NCI-H2196 (cell line): ENCODE measurements at regions not wholly inside any gene's neighbourhood (a gene's known extent, or its start where the extent isn't known, plus 50 kb on each side); places are given as distances from the start of the nearest gene placed in this dataset.

Experiments used
- DNase-seq: peaks from one replicate; lab custom pipeline; 2025; ENCODE audit not compliant: unreplicated experiment; lab: John Stamatoyannopoulos, UW

DNA sequence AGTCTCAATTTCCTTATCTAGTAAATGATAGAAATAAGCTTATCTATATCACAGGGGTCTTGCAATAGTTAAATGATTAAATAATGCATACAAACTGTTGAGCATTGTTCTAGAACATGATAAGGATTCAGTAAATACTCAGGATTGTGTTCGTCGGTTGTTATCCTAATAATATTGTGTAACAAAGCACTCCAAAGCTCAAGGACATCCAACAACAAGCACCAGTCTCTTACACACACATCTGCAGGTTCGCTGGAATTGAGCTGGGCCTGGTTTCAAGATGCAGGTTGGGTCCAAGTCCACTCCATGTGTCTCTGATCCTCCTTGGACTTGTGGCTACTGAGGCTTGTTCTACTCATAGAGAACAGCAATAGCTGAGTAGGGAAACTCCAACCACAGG is 74.1 kb upstream of the MC3R start:
- no peak for DNase-seq

DNA sequence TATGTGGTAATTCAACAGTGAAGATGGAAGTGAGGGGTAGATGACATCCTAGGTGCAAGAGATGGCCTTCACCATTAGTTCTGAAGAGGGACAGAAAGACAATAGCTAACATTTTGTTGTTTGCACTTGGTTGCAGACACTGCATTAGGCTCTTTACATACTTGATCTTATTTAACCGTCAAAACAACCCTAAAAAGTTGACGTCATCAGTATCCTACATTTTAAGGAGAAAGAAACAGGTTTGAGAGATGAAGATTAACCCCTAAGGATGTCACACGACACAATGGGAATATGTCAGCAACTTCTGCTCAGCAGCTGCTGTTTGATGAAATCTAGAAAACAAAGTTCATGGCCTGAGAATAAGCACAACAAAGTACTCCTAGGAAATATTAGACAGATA is 72.6 kb upstream of the MC3R start:
- DNase-seq: no peak

DNA sequence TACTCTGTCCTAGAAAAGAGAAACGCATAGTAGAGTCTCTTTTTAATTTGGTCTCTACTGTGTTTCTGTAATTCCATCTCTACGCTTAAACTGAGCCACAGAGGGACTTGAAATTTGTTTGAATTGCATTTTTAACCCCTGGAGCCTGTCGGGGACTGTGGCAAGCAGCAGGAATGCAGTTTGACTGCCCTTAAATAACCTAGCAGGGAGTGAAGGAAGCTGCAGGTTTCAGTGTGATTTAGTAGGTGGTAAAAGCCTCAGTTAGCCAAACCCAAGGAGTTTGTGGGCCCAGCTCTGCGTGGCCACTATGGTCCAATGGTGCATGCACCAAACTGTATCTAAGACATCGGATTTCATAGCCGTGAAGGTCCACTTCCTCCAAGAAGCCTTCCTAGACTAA is 70.3 kb upstream of the MC3R start:
- no peak for DNase-seq

DNA sequence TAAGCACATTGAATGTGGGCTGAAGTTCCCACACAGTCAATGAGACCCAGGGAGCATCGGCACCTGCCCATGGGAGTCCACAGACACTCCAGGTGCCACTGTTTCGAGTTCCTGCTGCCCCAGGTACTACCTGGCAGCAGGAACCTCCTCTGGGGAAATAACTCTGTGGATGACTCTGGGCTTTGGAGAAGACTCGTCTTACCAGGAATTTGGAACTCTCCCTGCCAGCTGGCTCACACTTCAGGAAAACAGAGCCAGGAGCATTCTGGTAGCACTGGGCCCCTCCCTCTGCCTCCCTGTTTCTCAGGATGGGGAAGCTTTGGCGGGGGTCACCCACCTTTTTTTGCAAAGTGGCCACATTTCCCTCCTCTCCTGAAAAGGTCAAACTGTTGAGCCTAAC is 69.5 kb upstream of the MC3R start:
- DNase-seq: no peak

DNA sequence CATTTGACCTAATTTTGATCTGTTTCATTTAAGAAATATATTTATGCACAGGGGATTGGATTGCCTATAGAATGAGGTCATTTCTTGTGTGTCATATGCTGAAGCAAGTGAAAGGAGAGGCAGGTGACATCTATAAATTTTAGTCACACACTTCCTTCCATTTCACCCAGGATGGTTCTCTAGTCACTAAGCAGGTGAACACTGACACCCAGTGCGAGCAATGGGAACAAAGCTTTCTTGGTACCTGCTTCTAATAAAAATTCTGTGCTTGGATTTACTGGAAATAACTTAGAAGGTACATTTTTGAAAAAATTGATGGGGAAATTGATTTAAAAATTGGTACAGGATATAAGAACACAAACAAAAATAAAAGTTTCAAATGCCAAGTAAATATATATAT is 66.9 kb upstream of the MC3R start:
- no peak for DNase-seq

DNA sequence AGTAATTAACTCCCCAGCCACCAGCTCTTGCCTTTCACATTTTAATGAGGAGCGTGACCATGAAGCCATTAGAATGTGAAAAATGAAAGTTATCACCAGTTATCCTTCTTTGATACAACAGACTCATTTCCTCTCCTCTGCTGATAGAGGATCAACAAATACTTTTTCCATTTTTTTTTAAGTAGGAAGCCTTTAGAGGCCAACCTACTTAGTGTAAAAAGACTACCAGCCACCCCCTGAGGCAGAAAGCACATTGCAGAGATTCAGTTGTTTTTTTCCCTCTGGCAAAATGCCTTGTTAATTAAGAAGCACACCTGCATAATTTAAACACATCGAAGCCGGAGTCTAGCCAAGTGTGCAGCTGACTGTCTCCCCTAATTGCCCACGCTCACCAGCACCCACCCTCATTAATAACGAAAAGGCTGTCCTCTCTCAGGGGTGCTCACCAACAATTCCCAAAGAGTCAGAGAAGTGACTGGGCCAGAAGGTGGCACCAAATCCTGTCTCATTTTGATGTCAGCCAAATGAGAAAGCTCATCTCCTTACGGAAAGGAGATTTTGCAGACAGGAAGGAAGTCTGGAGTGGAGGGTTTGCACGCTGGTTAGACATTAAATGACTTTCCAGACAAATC is 60.9 kb upstream of the MC3R start:
- DNase-seq: no peak

DNA sequence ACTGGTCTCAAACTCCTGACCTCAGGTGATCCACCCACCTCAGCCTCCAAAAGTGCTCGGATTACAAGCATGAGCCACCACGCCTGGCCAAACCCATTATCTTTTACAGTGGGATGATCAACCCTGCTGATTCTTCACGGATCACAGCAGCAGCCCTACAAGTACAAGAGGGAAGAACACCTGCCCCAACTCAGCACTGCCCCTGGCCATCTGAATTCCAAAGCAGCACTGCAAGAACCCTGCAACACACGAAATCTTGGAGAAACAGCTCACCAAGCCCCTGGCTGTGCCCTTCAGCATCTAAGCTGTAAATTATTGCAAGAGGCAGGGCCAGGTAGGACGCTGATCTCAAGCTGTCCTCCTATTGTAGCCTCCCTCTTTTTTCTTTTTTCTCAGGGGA is 54.5 kb upstream of the MC3R start:
- DNase-seq: no peak

DNA sequence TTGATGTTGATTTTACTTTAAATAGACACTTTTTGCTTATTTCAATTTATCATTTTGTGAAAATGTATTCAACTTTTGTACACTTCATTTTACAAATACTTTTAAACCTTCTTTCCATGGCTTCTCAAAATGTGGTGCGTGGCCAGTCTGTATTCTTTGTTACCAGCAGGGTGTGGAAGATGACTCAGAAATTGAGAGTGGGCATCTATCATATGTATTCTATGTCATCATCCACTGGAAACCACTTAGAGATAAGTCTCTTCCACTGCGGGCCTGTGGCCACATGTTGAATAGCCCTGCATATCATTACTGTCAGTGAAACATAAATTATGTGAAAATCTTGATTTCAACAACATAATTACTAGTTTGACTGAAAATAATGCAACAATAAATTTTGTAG is 52.6 kb upstream of the MC3R start:
- no peak for DNase-seq
